H9 (cell line): ENCODE measurements at regions not wholly inside any gene's neighbourhood (a gene's known extent, or its start where the extent isn't known, plus 50 kb on each side); places are given as distances from the start of the nearest gene placed in this dataset.

Experiments used
- DNase-seq: peaks from one replicate; pipeline ENCODE4 v3.0.0-alpha.2; 2017
- H2AFZ ChIP-seq: one replicate; pipeline ENCODE4 v1.6.1; 2013; ENCODE audit warnings: mild to moderate bottlenecking, low read length, control low read depth, moderate library complexity
- H2AK5ac ChIP-seq: 2 replicates; pipeline ENCODE4 v1.6.1; 2013; ENCODE audit warnings: low read length, control low read depth, mixed read lengths; ENCODE audit not compliant: insufficient read length
- H2BK120ac ChIP-seq: one replicate; pipeline ENCODE4 v1.6.1; 2013; ENCODE audit warnings: low read depth, mild to moderate bottlenecking, low read length, control low read depth, inconsistent platforms; ENCODE audit not compliant: poor library complexity, severe bottlenecking
- H2BK12ac ChIP-seq: 2 replicates; pipeline ENCODE4 v1.6.1; 2013; ENCODE audit warnings: low read length, control low read depth, mixed read lengths, low read depth; ENCODE audit not compliant: insufficient read length
- H2BK15ac ChIP-seq: 2 replicates; pipeline ENCODE4 v1.6.1; 2013; ENCODE audit warnings: low read depth, low read length, control low read depth
- H2BK20ac ChIP-seq: one replicate; pipeline ENCODE4 v1.6.1; 2013; ENCODE audit warnings: low read depth, mild to moderate bottlenecking, low read length, control low read depth, inconsistent platforms; ENCODE audit not compliant: poor library complexity, severe bottlenecking
- H2BK5ac ChIP-seq: 2 replicates; pipeline ENCODE4 v1.6.1; 2013; ENCODE audit warnings: low read length, control low read depth, mixed read lengths; ENCODE audit not compliant: insufficient read length
- H3K14ac ChIP-seq: 2 replicates; pipeline ENCODE4 v1.6.1; 2013; ENCODE audit warnings: low read length, control low read depth; ENCODE audit not compliant: insufficient read depth
- H3K18ac ChIP-seq: 2 replicates; pipeline ENCODE4 v1.6.1; 2013; ENCODE audit warnings: low read depth, mild to moderate bottlenecking, mixed read lengths, low read length, control low read depth; ENCODE audit not compliant: insufficient read length
- H3K23ac ChIP-seq: 2 replicates; pipeline ENCODE4 v1.6.1; 2013; ENCODE audit warnings: low read length, control low read depth, mixed read lengths, low read depth; ENCODE audit not compliant: insufficient read length
- H3K23me2 ChIP-seq: 2 replicates; pipeline ENCODE4 v1.6.1; 2013; ENCODE audit warnings: low read depth, mild to moderate bottlenecking, mixed read lengths, low read length, control low read depth; ENCODE audit not compliant: insufficient read length, poor library complexity, severe bottlenecking
- H3K27ac ChIP-seq: 2 replicates; pipeline ENCODE4 v1.5.1; 2013; ENCODE audit warnings: low read length, control low read depth, mixed read lengths, low read depth; ENCODE audit not compliant: insufficient read length
- H3K27me3 ChIP-seq: 2 replicates; pipeline ENCODE4 v1.6.1; 2013; ENCODE audit warnings: low read length, control low read depth, inconsistent platforms; ENCODE audit not compliant: insufficient read depth
- H3K4ac ChIP-seq: 2 replicates; pipeline ENCODE4 v1.6.1; 2013; ENCODE audit warnings: low read depth, mild to moderate bottlenecking, control low read depth, inconsistent platforms, low read length, moderate library complexity
- H3K4me1 ChIP-seq: 2 replicates; pipeline ENCODE4 v1.6.1; 2013; ENCODE audit warnings: low read length, control low read depth, inconsistent platforms; ENCODE audit not compliant: insufficient read depth
- H3K4me2 ChIP-seq: 2 replicates; pipeline ENCODE4 v1.6.1; 2013; ENCODE audit warnings: low read length, control low read depth, mixed read lengths; ENCODE audit not compliant: insufficient read length, insufficient read depth
- H3K56ac ChIP-seq: 2 replicates; pipeline ENCODE4 v1.6.1; 2013; ENCODE audit warnings: low read depth, mild to moderate bottlenecking, mixed read lengths, low read length, control low read depth; ENCODE audit not compliant: insufficient read length
- H3K79me1 ChIP-seq: 2 replicates; pipeline ENCODE4 v1.6.1; 2013; ENCODE audit warnings: low read depth, mild to moderate bottlenecking, moderate library complexity, low read length, control low read depth, inconsistent platforms; ENCODE audit not compliant: insufficient read depth, poor library complexity, severe bottlenecking
- H3K79me2 ChIP-seq: 2 replicates; pipeline ENCODE4 v1.6.1; 2013; ENCODE audit warnings: low read length, control low read depth, inconsistent platforms; ENCODE audit not compliant: insufficient read depth
- H3K9ac ChIP-seq: 2 replicates; pipeline ENCODE4 v1.6.1; 2013; ENCODE audit warnings: low read length, control low read depth, mixed read lengths; ENCODE audit not compliant: insufficient read length; ENCODE audit errors: extremely low read depth
- H3K9me3 ChIP-seq: one replicate; pipeline ENCODE4 v1.6.1; 2013; ENCODE audit warnings: low read depth, low read length, inconsistent platforms; ENCODE audit not compliant: control insufficient read depth
- H3T11ph ChIP-seq: one replicate; pipeline ENCODE4 v1.6.1; 2013; ENCODE audit warnings: mild to moderate bottlenecking, low read length, control low read depth, inconsistent platforms
- H4K20me1 ChIP-seq: one replicate; pipeline ENCODE4 v1.6.1; 2013; ENCODE audit not compliant: control insufficient read depth, insufficient read length, insufficient read depth
- H4K5ac ChIP-seq: 2 replicates; pipeline ENCODE4 v1.6.1; 2013; ENCODE audit warnings: low read depth, mild to moderate bottlenecking, mixed read lengths, low read length, control low read depth; ENCODE audit not compliant: insufficient read length
- H4K8ac ChIP-seq: replicated peaks from 2 replicates; pipeline ENCODE4 v1.6.1; 2013; ENCODE audit warnings: low read length, control low read depth, mixed read lengths, low read depth; ENCODE audit not compliant: insufficient read length
- H4K91ac ChIP-seq: 2 replicates; pipeline ENCODE4 v1.6.1; 2013; ENCODE audit warnings: low read depth, mild to moderate bottlenecking, moderate library complexity, mixed read lengths, low read length, control low read depth; ENCODE audit not compliant: insufficient read length
- H3K27ac Mint-ChIP-seq, 3 experiments: 2 replicates in 2 of 3; 3 replicates in 1 of 3; pipeline ENCODE4 v1.8.0; 2020 to 2021; ENCODE audit warnings: mixed read lengths in 3 of 3, mild to moderate bottlenecking in 1 of 3, moderate library complexity in 1 of 3
- H3K27me3 Mint-ChIP-seq: 2 replicates; pipeline ENCODE4 v1.8.0; 2021; ENCODE audit warnings: low read depth, mild to moderate bottlenecking, moderate library complexity, mixed read lengths
- H3K36me3 Mint-ChIP-seq, 3 experiments: 2 replicates in 2 of 3; 3 replicates in 1 of 3; pipeline ENCODE4 v1.8.0; 2020 to 2021; ENCODE audit warnings: low read depth in 3 of 3, mixed read lengths in 3 of 3; ENCODE audit not compliant: insufficient read depth in 1 of 3
- H3K4me1 Mint-ChIP-seq, 2 experiments: 2 replicates each; pipeline ENCODE4 v1.8.0; 2020; ENCODE audit warnings: mixed read lengths in 2 of 2
- H3K4me3 Mint-ChIP-seq, 2 experiments: 2 replicates in 1 of 2; 3 replicates in 1 of 2; pipeline ENCODE4 v1.8.0; 2020 to 2021; ENCODE audit warnings: mild to moderate bottlenecking in 2 of 2, mixed read lengths in 2 of 2, moderate library complexity in 1 of 2
- H3K9me3 Mint-ChIP-seq, 2 experiments: 2 replicates in 1 of 2; 3 replicates in 1 of 2; pipeline ENCODE4 v1.8.0; 2020; ENCODE audit warnings: mild to moderate bottlenecking in 2 of 2, mixed read lengths in 2 of 2, moderate library complexity in 1 of 2
- WGBS: extraction: QIAGEN DNeasy Blood & Tissue Kit; methylation state at CpG from one replicate; pipeline ENCODE4 v1.1.7; 2013; ENCODE audit warnings: missing lambda C conversion rate, low lambda C conversion rate, mixed read lengths; ENCODE audit not compliant: insufficient read length; ENCODE audit errors: extremely low coverage; 5-methylcytosine and 5-hydroxymethylcytosine counted together
- TF ChIP-seq, protein P1 (sequence below): fragments of 200-600 bp; sonication (generic); conservative IDR thresholded peaks from 3 replicates; pipeline ENCODE4 v1.8.0; 2021; ENCODE audit warnings: antibody characterized with exemption, mild to moderate bottlenecking

DNA sequence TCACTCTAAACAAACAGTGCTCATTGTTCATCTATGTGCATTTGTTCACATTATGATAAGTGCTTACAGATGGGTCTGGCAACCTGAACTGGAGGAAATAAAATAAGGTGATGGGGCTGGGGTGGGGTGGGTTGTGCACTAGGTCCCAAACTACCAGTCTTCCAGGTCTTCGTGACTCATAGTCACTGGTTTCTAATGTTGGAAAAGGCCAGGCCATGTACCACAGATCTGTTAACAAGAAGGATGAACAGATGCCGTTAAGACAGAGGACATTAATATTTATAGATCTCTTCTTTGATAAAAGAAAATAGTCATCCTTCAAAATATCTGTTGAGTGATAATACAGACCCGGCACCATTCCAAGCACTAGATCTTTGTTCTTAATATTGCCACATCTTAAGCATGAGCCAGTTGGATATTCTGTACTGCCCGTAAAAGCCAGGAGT, 71.4 kb upstream of the STARD4 start:
- H3K23ac ChIP-seq: no peak overlapping the region
- no peak overlapping the region for H3K27ac ChIP-seq
- H3K4me1 ChIP-seq: no peaks in the 10 kb centered on the region
- H4K20me1 ChIP-seq: no peaks in the 10 kb centered on the region
- Mint-ChIP-seq H3K27ac (no peak overlapping the region), H3K4me1 (peaks cover 0 to 4% of the 10 kb centered on the region in 2 experiments; a peak in 1 of 4 replicates), H3K9me3 (no peaks in the 10 kb centered on the region; a peak in 1 of 5 replicates), H3K4me3 (no peak overlapping the region), H3K36me3 (no peaks in the 10 kb centered on the region; a peak in 1 of 7 replicates), H3K27me3 (no peaks in the 10 kb centered on the region)
- H3K23me2 ChIP-seq: no peaks in the 10 kb centered on the region
- no peak overlapping the region for H4K8ac ChIP-seq
- no peak overlapping the region for H2BK5ac ChIP-seq
- no peak overlapping the region for H2AK5ac ChIP-seq
- TF ChIP-seq, protein P1, sequence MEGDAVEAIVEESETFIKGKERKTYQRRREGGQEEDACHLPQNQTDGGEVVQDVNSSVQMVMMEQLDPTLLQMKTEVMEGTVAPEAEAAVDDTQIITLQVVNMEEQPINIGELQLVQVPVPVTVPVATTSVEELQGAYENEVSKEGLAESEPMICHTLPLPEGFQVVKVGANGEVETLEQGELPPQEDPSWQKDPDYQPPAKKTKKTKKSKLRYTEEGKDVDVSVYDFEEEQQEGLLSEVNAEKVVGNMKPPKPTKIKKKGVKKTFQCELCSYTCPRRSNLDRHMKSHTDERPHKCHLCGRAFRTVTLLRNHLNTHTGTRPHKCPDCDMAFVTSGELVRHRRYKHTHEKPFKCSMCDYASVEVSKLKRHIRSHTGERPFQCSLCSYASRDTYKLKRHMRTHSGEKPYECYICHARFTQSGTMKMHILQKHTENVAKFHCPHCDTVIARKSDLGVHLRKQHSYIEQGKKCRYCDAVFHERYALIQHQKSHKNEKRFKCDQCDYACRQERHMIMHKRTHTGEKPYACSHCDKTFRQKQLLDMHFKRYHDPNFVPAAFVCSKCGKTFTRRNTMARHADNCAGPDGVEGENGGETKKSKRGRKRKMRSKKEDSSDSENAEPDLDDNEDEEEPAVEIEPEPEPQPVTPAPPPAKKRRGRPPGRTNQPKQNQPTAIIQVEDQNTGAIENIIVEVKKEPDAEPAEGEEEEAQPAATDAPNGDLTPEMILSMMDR: no peak
- H2BK12ac ChIP-seq: no peak overlapping the region
- no peak for DNase-seq
- no peaks in the 10 kb centered on the region for H3K79me2 ChIP-seq
- H2BK120ac ChIP-seq: no peak overlapping the region
- no peaks in the 10 kb centered on the region for H3K9me3 ChIP-seq
- no peak overlapping the region for H3K4ac ChIP-seq
- H4K5ac ChIP-seq: no peak overlapping the region
- no CpG with 5 or more reads among the region's 4 CpGs for WGBS
- no peak overlapping the region for H3K18ac ChIP-seq
- no peak overlapping the region for H3K14ac ChIP-seq
- no peak overlapping the region for H3K9ac ChIP-seq
- no peak overlapping the region for H2BK15ac ChIP-seq
- H4K91ac ChIP-seq: no peak overlapping the region
- H3K79me1 ChIP-seq: no peaks in the 10 kb centered on the region
- no peak overlapping the region for H2BK20ac ChIP-seq
- no peak overlapping the region for H3T11ph ChIP-seq
- no peak overlapping the region for H3K4me2 ChIP-seq
- no peaks in the 10 kb centered on the region for H3K27me3 ChIP-seq
- no peak overlapping the region for H2AFZ ChIP-seq
- H3K56ac ChIP-seq: no peak overlapping the region
